ENCODE measurements at regions not wholly inside any gene's neighbourhood (a gene's known extent, or its start where the extent isn't known, plus 50 kb on each side); places are given as distances from the start of the nearest gene placed in this dataset.

GRCh38 chr9:79131824-79132377 is 439.9 kb upstream of the TLE4 start:
- TF ChIP-seq POLR2A (IDR thresholded peaks at IDR 0.05) (no peak), CTCF (IDR thresholded peaks at IDR 0.05) (no peak), EP300 (IDR thresholded peaks at IDR 0.05) (no peak)
